Kidney (tissue), 13 donors: ENCODE measurements at regions not wholly inside any gene's neighbourhood (a gene's known extent, or its start where the extent isn't known, plus 50 kb on each side); places are given as distances from the start of the nearest gene placed in this dataset.
A peak's percentile ranks its signal among the peaks of the same experiment; 100 is the strongest.

Experiments
- DNase-seq, 5 donors: peaks; one replicate each; pipeline ENCODE4 v3.0.0-alpha.2; 2013 to 2020
- FAIRE-seq: peaks from 2 replicates; lab custom pipeline; 2012; peaks lifted over from hg19 to GRCh38; lab: Jason Lieb, UNC
- H3K27ac ChIP-seq, 2 donors: one replicate each; pipeline ENCODE4 v1.7.0; 2013; ENCODE audit warnings: low read depth in 2 of 2, low read length in 2 of 2, inconsistent platforms in 1 of 2
- H3K27me3 ChIP-seq: one replicate; pipeline ENCODE4 v1.7.1; 2013; ENCODE audit warnings: low read length, inconsistent platforms; ENCODE audit not compliant: control insufficient read depth, insufficient read depth
- H3K36me3 ChIP-seq, 3 donors: one replicate each; pipeline versions ENCODE4 v1.7.0 to v1.7.1; 2013; ENCODE audit warnings: low read length in 3 of 3, control low read depth in 1 of 3, inconsistent platforms in 1 of 3; ENCODE audit not compliant: insufficient read depth in 3 of 3, control insufficient read depth in 2 of 3
- H3K4me1 ChIP-seq, 3 donors: one replicate each; pipeline versions ENCODE4 v1.7.0 to v1.7.1; 2013; ENCODE audit warnings: low read length in 3 of 3, inconsistent platforms in 1 of 3, low read depth in 1 of 3; ENCODE audit not compliant: control insufficient read depth in 2 of 3, insufficient read depth in 2 of 3
- H3K4me3 ChIP-seq, 3 donors: one replicate each; pipeline versions ENCODE4 v1.7.0 to v1.8.1; 2013; ENCODE audit warnings: low read length in 3 of 3, control low read depth in 1 of 3, inconsistent platforms in 1 of 3
- H3K9ac ChIP-seq, 3 donors: one replicate each; pipeline versions ENCODE4 v1.7.0 to v1.7.1; 2013; ENCODE audit warnings: low read length in 3 of 3, control low read depth in 1 of 3, inconsistent platforms in 1 of 3
- H3K9me3 ChIP-seq, 3 donors: one replicate each; pipeline versions ENCODE4 v1.7.0 to v1.7.1; 2013; ENCODE audit warnings: low read length in 3 of 3, control low read depth in 1 of 3, inconsistent platforms in 1 of 3; ENCODE audit not compliant: control insufficient read depth in 2 of 3, insufficient read depth in 1 of 3
- intact Hi-C: fragments of 100-400 bp; cut with DNase I; formaldehyde crosslinking; loops from one replicate; pipeline ENCODE4 v1.11.1; 2022
- TF ChIP-seq, protein P1 (sequence below): IDR thresholded peaks from 3 replicates; pipeline ENCODE4 v1.5.1; 2012; ENCODE audit warnings: mild to moderate bottlenecking, moderate library complexity, borderline replicate concordance; ENCODE audit not compliant: insufficient read depth; ENCODE audit errors: extremely low read depth
- donor health status: control.
- donor health status: control.
- donor health status: control.
- donor health status: control.
- donor health status: control.
- donor health status: DM: yes; HTN: yes; CAD: no.
- donor health status: Normal renal cell carcinoma (clear cell type).

DNA sequence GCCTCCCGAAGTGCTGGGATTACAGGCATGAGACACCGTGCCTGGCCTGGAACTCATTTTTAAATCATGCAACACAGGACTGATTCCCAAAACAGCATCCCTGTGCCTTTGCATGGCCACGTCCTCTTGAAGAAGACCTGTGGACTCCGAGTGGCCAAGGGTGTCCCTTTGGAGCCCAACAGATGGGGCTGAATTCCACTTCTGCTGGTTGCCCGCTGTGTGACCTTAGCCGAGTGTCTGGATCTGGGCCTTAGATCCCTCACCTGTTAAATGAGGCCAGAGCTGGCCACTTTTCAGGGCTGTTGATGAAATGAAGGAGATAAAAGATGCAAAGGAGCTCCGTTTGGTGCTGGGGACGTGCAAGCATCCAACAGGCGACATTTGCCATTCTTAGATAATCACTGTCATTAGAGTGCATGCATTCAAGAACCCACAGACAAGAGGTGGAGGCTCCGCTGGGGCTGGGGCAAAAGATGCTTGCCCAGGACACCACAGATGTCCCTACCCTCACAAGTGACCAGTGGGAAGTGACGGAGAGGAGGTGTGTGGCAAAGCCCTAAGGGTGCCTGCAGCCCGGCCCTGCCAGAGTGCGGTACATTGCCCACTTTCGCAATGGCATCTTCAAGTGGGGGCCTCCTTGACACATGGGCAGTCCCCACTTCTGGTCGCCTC is 354.1 kb upstream of the TNRC6C start:
- Histone ChIP-seq H3K9me3 (no peaks in the 10 kb centered on the region), H3K36me3 (no peaks in the 10 kb centered on the region), H3K4me3 (no peak overlapping the region), H3K9ac (no peak overlapping the region), H3K27ac (no peak overlapping the region), H3K4me1 (peaks cover 0 to 12% (median 0%) of the 10 kb centered on the region in 3 donors), H3K27me3 (no peaks in the 10 kb centered on the region)
- TF ChIP-seq, protein P1, sequence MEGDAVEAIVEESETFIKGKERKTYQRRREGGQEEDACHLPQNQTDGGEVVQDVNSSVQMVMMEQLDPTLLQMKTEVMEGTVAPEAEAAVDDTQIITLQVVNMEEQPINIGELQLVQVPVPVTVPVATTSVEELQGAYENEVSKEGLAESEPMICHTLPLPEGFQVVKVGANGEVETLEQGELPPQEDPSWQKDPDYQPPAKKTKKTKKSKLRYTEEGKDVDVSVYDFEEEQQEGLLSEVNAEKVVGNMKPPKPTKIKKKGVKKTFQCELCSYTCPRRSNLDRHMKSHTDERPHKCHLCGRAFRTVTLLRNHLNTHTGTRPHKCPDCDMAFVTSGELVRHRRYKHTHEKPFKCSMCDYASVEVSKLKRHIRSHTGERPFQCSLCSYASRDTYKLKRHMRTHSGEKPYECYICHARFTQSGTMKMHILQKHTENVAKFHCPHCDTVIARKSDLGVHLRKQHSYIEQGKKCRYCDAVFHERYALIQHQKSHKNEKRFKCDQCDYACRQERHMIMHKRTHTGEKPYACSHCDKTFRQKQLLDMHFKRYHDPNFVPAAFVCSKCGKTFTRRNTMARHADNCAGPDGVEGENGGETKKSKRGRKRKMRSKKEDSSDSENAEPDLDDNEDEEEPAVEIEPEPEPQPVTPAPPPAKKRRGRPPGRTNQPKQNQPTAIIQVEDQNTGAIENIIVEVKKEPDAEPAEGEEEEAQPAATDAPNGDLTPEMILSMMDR, result no peak
- FAIRE-seq (no peak), DNase-seq (peak in 1 of 5 donors; percentile 15)
- intact Hi-C loops, result no loop called here

DNA sequence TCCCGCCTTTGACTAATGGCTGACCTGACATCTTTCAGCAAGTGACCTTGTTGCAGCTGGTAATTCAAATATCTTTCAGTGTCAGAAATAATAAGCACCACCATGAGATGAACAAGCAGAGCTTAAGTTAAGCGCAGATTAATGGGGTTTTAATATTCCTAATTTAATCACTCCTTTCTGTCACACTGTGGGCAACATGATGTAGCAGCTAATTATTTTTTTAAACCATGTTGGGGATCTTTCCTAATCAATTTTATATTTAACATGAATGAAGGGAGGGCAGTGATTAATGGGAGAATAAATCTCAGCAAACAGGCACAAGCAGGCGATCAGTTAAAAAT is 353.6 kb upstream of the TNRC6C start:
- intact Hi-C loops, result no loop called here
- H3K27ac ChIP-seq, result no peak overlapping the region
- DNase-seq (no peak), FAIRE-seq (no peak)
- no peaks in the 10 kb centered on the region for H3K27me3 ChIP-seq
- TF ChIP-seq, protein P1, result no peak
- H3K9me3 ChIP-seq, result no peaks in the 10 kb centered on the region
- H3K36me3 ChIP-seq, result no peaks in the 10 kb centered on the region
- peaks cover 0 to 12% (median 0%) of the 10 kb centered on the region in 3 donors for H3K4me1 ChIP-seq
- H3K4me3 ChIP-seq, result no peak overlapping the region
- H3K9ac ChIP-seq, result no peak overlapping the region

- peak in 1 of 5 donors; percentile 11 for DNase-seq
- FAIRE-seq, result no peak
- Histone ChIP-seq H3K36me3 (no peaks in the 10 kb centered on the region), H3K27me3 (no peaks in the 10 kb centered on the region), H3K4me1 (peaks cover 0 to 7% (median 0%) of the 10 kb centered on the region in 3 donors), H3K27ac (no peak overlapping the region), H3K9me3 (no peaks in the 10 kb centered on the region), H3K9ac (no peak overlapping the region), H3K4me3 (no peak overlapping the region)
- intact Hi-C loops, result no loop called here
- TF ChIP-seq, protein P1, result no peak
Measured at GRCh38 chr17:77606146-77606864, 352.2 kb upstream of the TNRC6C start.
